Heart right ventricle (tissue), 16 donors: ENCODE measurements at regions not wholly inside any gene's neighbourhood (a gene's known extent, or its start where the extent isn't known, plus 50 kb on each side); places are given as distances from the start of the nearest gene placed in this dataset.

Experiments
- ATAC-seq, 8 donors: fragments of 200-7000 bp; cut with Tn5 transposase; one replicate each; pipeline ENCODE4 v1.9.1; 2020; ENCODE audit warnings: mild to moderate bottlenecking in 8 of 8, moderate library complexity in 8 of 8, moderate number of reproducible peaks in 1 of 8
- DNase-seq, 2 donors: peaks; one replicate each; pipeline ENCODE4 v3.0.0-alpha.2; 2020
- H3K27ac ChIP-seq, 10 donors: fragments of 200-600 bp; sonication (generic) in 2 of 10; one replicate each; pipeline versions ENCODE4 v1.5.0 to v1.8.0; 2020 to 2022; ENCODE audit warnings: mild to moderate bottlenecking in 3 of 10
- H3K27me3 ChIP-seq, 7 donors: fragments of 200-600 bp; one replicate each; pipeline ENCODE4 v1.8.0; 2021 to 2022; ENCODE audit warnings: mild to moderate bottlenecking in 2 of 7
- H3K36me3 ChIP-seq, 9 donors: fragments of 200-600 bp; sonication (generic) in 1 of 9; one replicate each; pipeline versions ENCODE4 v1.5.0 to v1.8.0; 2020 to 2022; ENCODE audit warnings: mild to moderate bottlenecking in 2 of 9
- H3K4me1 ChIP-seq, 9 donors: fragments of 200-600 bp; sonication (generic) in 1 of 9; one replicate each; pipeline versions ENCODE4 v1.5.0 to v1.8.0; 2020 to 2022; ENCODE audit warnings: mild to moderate bottlenecking in 4 of 9
- H3K4me3 ChIP-seq, 10 donors: fragments of 200-600 bp; sonication (generic) in 2 of 10; one replicate each; pipeline versions ENCODE4 v1.5.0 to v1.8.0; 2020 to 2022; ENCODE audit warnings: mild to moderate bottlenecking in 7 of 10, moderate library complexity in 2 of 10
- H3K9me3 ChIP-seq, 11 donors: fragments of 200-600 bp in 10 of 11; sonication (generic) in 2 of 11; one replicate each; pipeline versions ENCODE4 v1.5.0 to v1.8.0; 2013 to 2022; ENCODE audit warnings: mild to moderate bottlenecking in 2 of 11, control low read depth in 1 of 11, moderate library complexity in 1 of 11
- CTCF ChIP-seq, 9 donors: fragments of 200-600 bp; sonication (generic) in 2 of 9; IDR thresholded peaks; one replicate each; pipeline versions ENCODE4 v1.5.0 to v1.8.0; 2021 to 2022; ENCODE audit warnings: antibody characterized with exemption in 9 of 9, mild to moderate bottlenecking in 5 of 9, moderate library complexity in 1 of 9
- WGBS, 2 donors: extraction: QIAGEN DNeasy Blood & Tissue Kit; methylation state at CpG; one replicate each; pipeline ENCODE4 v1.1.7; 2013; ENCODE audit warnings: inconsistent platforms in 1 of 2; 5-methylcytosine and 5-hydroxymethylcytosine counted together
- intact Hi-C, 10 donors: fragments of 100-400 bp; cut with DNase I; formaldehyde crosslinking; loops; one replicate each; pipeline versions ENCODE4 v1.11.1 to v1.14.2; 2022
- donor health status: Arrhythmogenic right ventricular cardiomyopathy.
- donor health status: ischemic (EF 13 %, LVEDD 7.1; RV severe dilation, severe dysfunction).
- donor health status: healthy with polysubstance abuse.
- donor health status: DM: no; HTN: yes; CAD: no.
- donor health status: DM: no; HTN: no; CAD: no.
- donor health status: ischemic (EF 25% LVEDD 6.9; RV normal size, moderate dysfunction).
- donor health status: ischemic (EF 25% LVEDD 5.7; RV mildly dilated, moderate dysfunction).
- donor health status: healthy.
- donor health status: DM: yes; HTN: yes; CAD: no.
- donor health status: Ischemic cardiomyopathy.
- donor health status: ischemic (EF 35%, LVEDD 5.7; RV mildly dilated, moderate dysfunction).
- donor health status: nonischemic (EF 11% LVEDD 7.7; RV severe dilation, severe dysfunction).
- donor health status: DM: yes; HTN: yes; CAD: no.
- donor health status: PGD.
- donor health status: ischemic (EF 29% LVEDD 5.4; RV normal size, mild dysfunction).
- donor health status: nonischemic (EF 23%, LVEDD 6.1; RV moderate dilation, normal function).

- Histone ChIP-seq H3K4me1 (no peaks in the 10 kb centered on the region), H3K27ac (no peak overlapping the region), H3K36me3 (no peaks in the 10 kb centered on the region), H3K4me3 (no peak overlapping the region), H3K9me3 (no peaks in the 10 kb centered on the region), H3K27me3 (peaks cover 0 to 21% (median 9%) of the 10 kb centered on the region in 7 donors)
- TF ChIP-seq CTCF (IDR thresholded peaks at IDR 0.05) = no peak
- DNase-seq = no peak
- WGBS, 2 donors = 88% methylated on average over 10 of the region's 10 CpGs
- no peak for ATAC-seq
- intact Hi-C loops = loop anchor here in 3 of 10 donors (10.0 kb wide), 4 partner anchors 312 to 622 kb away; no protein-coding TSS in a partner anchor
Measured at GRCh38 chr20:24787071-24787470, 162.0 kb upstream of the CST7 start.

GRCh38 chr20:24787621-24788020, 161.4 kb upstream of the CST7 start:
- H3K27me3 ChIP-seq = peaks cover 0 to 21% (median 9%) of the 10 kb centered on the region in 7 donors

GRCh38 chr20:24789877-24790276, 159.2 kb upstream of the CST7 start:
- Histone ChIP-seq H3K4me3 (no peak overlapping the region), H3K27me3 (peaks cover 0 to 21% (median 9%) of the 10 kb centered on the region in 7 donors), H3K4me1 (no peaks in the 10 kb centered on the region), H3K9me3 (no peaks in the 10 kb centered on the region), H3K27ac (no peak overlapping the region), H3K36me3 (no peaks in the 10 kb centered on the region)
- TF ChIP-seq CTCF (IDR thresholded peaks at IDR 0.05) = no peak
- WGBS, 2 donors = 68 to 83% methylated on average over 4 of the region's 4 CpGs
- ATAC-seq (no peak), DNase-seq (no peak)
- intact Hi-C loops = loop anchor here in 3 of 10 donors (10.0 kb wide), 5 partner anchors 65 to 625 kb away; no protein-coding TSS in a partner anchor

More at GRCh38 chr20:24787621-24788020, 161.4 kb upstream of the CST7 start:
- Histone ChIP-seq H3K9me3 (no peaks in the 10 kb centered on the region), H3K4me1 (no peaks in the 10 kb centered on the region), H3K36me3 (no peaks in the 10 kb centered on the region), H3K4me3 (no peak overlapping the region), H3K27ac (no peak overlapping the region)
- no peak for TF ChIP-seq CTCF (IDR thresholded peaks at IDR 0.05)
- no peak for ATAC-seq
- intact Hi-C loops = loop anchor here in 3 of 10 donors (10.0 kb wide), 4 partner anchors 313 to 623 kb away; no protein-coding TSS in a partner anchor
- DNase-seq = no peak
- WGBS, 2 donors = 88 to 95% methylated on average over 8 of the region's 8 CpGs

- no peak for ATAC-seq
- WGBS, 2 donors = 77 to 78% methylated on average over 13 of the region's 13 CpGs
Measured at GRCh38 chr20:24790746-24791283, 158.3 kb upstream of the CST7 start.

More at GRCh38 chr20:24790746-24791283, 158.3 kb upstream of the CST7 start:
- Histone ChIP-seq H3K9me3 (no peaks in the 10 kb centered on the region), H3K36me3 (no peaks in the 10 kb centered on the region), H3K27me3 (peaks cover 0 to 21% (median 9%) of the 10 kb centered on the region in 7 donors), H3K4me1 (peaks cover 0 to 4% (median 0%) of the 10 kb centered on the region in 9 donors), H3K27ac (no peak overlapping the region), H3K4me3 (no peak overlapping the region)
- intact Hi-C loops = loop anchor here in 1 of 10 donors (10.0 kb wide), 1 partner anchor 64 kb away; no protein-coding TSS in a partner anchor
- no peak for TF ChIP-seq CTCF (IDR thresholded peaks at IDR 0.05)
- DNase-seq = no peak
